GM12878 (cell line): ENCODE measurements at regions not wholly inside any gene's neighbourhood (a gene's known extent, or its start where the extent isn't known, plus 50 kb on each side); places are given as distances from the start of the nearest gene placed in this dataset.
"Not testable (repeated sequence)": the region's sequence is repeated elsewhere in the genome, so short reads cannot be mapped to it uniquely, and the experiment has no call there.

Experiments used
- HDAC6 ChIP-seq: fragments of 200-600 bp; sonication (generic); IDR thresholded peaks from one replicate; pipeline ENCODE4 v1.8.0; 2017; ENCODE audit warnings: antibody characterized with exemption; ENCODE audit not compliant: unreplicated experiment
- NFYB ChIP-seq: IDR thresholded peaks from 2 replicates; pipeline ENCODE4 v1.6.1; 2011; ENCODE audit warnings: low read depth, mild to moderate bottlenecking, low read length, improper control_type of control experiment, moderate library complexity; ENCODE audit not compliant: insufficient read depth

DNA sequence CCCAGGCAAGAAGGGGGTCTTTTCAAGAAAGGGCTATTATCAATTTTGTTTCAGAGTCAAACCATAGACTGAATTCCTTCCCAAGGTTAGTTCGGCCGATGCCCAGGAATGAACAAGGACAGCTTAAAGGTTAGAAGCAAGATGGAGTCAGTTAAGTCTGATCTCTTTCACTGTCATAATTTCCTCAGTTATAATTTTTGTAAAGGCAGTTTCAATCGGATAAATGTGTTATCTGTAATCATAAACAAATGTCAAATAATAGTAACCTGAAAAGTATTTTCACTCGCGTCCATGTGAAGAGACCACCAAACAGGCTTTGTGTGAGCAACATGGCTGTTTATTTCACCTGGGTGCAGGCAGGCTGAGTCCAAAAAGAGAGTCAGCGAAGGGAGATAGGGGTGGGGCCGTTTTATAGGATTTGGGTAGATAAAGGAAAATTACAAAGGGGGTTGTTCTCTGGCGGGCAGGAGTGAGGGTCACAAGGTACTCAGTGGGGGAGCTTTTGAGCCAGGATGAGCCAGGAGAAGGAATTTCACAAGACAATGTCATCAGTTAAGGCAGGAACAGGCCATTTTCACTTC is 862.1 kb upstream of the NDST4 start:
- not testable (repeated sequence) for TF ChIP-seq HDAC6, NFYB
